ENCODE measurements at regions not wholly inside any gene's neighbourhood (a gene's known extent, or its start where the extent isn't known, plus 50 kb on each side); places are given as distances from the start of the nearest gene placed in this dataset.

GRCh38 chr2:120436460-120436739, 90.5 kb downstream of the INHBB start:
- Mint-ChIP-seq H3K4me3 (no peak overlapping the region), H3K36me3 (ENCODE audit: insufficient read depth in 1 of 3, low read depth in 3 of 3) (no peaks in the 10 kb centered on the region; a peak in 1 of 7 replicates), H3K9me3 (no peaks in the 10 kb centered on the region; a peak in 1 of 5 replicates), H3K27me3 (ENCODE audit: low read depth) (peaks cover 99% of the 10 kb centered on the region), H3K4me1 (peaks cover 24 to 30% of the 10 kb centered on the region in 2 experiments), H3K27ac (no peak overlapping the region)
- no peaks in the 10 kb centered on the region for H3K23me2 ChIP-seq (ENCODE audit: insufficient read length, low read depth, low read length, poor library complexity, severe bottlenecking)
- no peaks in the 10 kb centered on the region for H3K79me2 ChIP-seq (ENCODE audit: insufficient read depth, low read length)
- TF ChIP-seq CTCF (conservative IDR thresholded peaks at IDR 0.05) = no peak
- H2AFZ ChIP-seq (ENCODE audit: low read length) = no peak overlapping the region
- no peak overlapping the region for H3K18ac ChIP-seq (ENCODE audit: insufficient read length, low read depth, low read length)
- no peak overlapping the region for H2AK5ac ChIP-seq (ENCODE audit: insufficient read length, low read length)
- no peak overlapping the region for H4K91ac ChIP-seq (ENCODE audit: insufficient read length, low read depth, low read length)
- no peaks in the 10 kb centered on the region for H3K79me1 ChIP-seq (ENCODE audit: insufficient read depth, low read depth, low read length, poor library complexity, severe bottlenecking)
- no peak overlapping the region for H3K9ac ChIP-seq (ENCODE audit: extremely low read depth, insufficient read length, low read length)
- DNase-seq = peak; percentile 17
- H3T11ph ChIP-seq (ENCODE audit: low read length) = no peak overlapping the region
- no peaks in the 10 kb centered on the region for H4K20me1 ChIP-seq (ENCODE audit: control insufficient read depth, insufficient read depth, insufficient read length)
- WGBS (ENCODE audit: extremely low coverage, insufficient read length, low lambda C conversion rate) = no CpG with 5 or more reads among the region's 1 CpG
- peaks cover 4% of the 10 kb centered on the region; the same call in 1 of the 2 replicates for H3K4me1 ChIP-seq (ENCODE audit: insufficient read depth, low read length)
- H3K9me3 ChIP-seq (ENCODE audit: control insufficient read depth, low read depth, low read length) = no peaks in the 10 kb centered on the region
- no peak overlapping the region for H3K56ac ChIP-seq (ENCODE audit: insufficient read length, low read depth, low read length)
- no peak overlapping the region for H3K4ac ChIP-seq (ENCODE audit: low read depth, low read length)
- no peak overlapping the region for H2BK15ac ChIP-seq (ENCODE audit: low read depth, low read length)
- no peak overlapping the region for H4K5ac ChIP-seq (ENCODE audit: insufficient read length, low read depth, low read length)
- no peak overlapping the region for H2BK12ac ChIP-seq (ENCODE audit: insufficient read length, low read depth, low read length)
- H2BK120ac ChIP-seq (ENCODE audit: low read depth, low read length, poor library complexity, severe bottlenecking) = no peak overlapping the region
- no peak overlapping the region for H2BK5ac ChIP-seq (ENCODE audit: insufficient read length, low read length)
- no peak overlapping the region for H4K8ac ChIP-seq (replicated peaks; ENCODE audit: insufficient read length, low read depth, low read length)
- no peak overlapping the region for H3K4me2 ChIP-seq (ENCODE audit: insufficient read depth, insufficient read length, low read length)
- no peak overlapping the region for H3K23ac ChIP-seq (ENCODE audit: insufficient read length, low read depth, low read length)
- no peak overlapping the region for H3K27ac ChIP-seq (ENCODE audit: insufficient read length, low read depth, low read length)
- H3K14ac ChIP-seq (ENCODE audit: insufficient read depth, low read length) = no peak overlapping the region
- H3K27me3 ChIP-seq (ENCODE audit: insufficient read depth, low read length) = peaks cover 11% of the 10 kb centered on the region; the same call in 1 of the 2 replicates
- H2BK20ac ChIP-seq (ENCODE audit: low read depth, low read length, poor library complexity, severe bottlenecking) = no peak overlapping the region

All from H9 (cell line).